HCT116 (cell line): ENCODE measurements at regions not wholly inside any gene's neighbourhood (a gene's known extent, or its start where the extent isn't known, plus 50 kb on each side); places are given as distances from the start of the nearest gene placed in this dataset.

ENCODE experiments used
- ATAC-seq: fragments of 200-7000 bp; cut with Tn5 transposase; 2 replicates; pipeline ENCODE4 v1.9.1; 2020; ENCODE audit warnings: mild to moderate bottlenecking, moderate library complexity
- BruUV-seq: library from RNA; stranded (reverse); fragments of 400-500 nt; replicated peaks from 2 replicates; lab custom pipeline; 2021; lab: Mats Ljungman, UMichigan
- CTCF ChIA-PET: fragments of 300-600 bp; sonication (Branson Sonifier 250); formaldehyde crosslinking; loops from one replicate; lab custom pipeline; 2021; ENCODE audit warnings: antibody characterized with exemption; lab: Charles Lee
- POLR2A ChIA-PET: fragments of 300-600, 350-600 bp; sonication (Branson Sonifier 250); formaldehyde crosslinking; loops from one replicate; lab custom pipeline; 2021; ENCODE audit warnings: antibody characterized with exemption; lab: Charles Lee
- RAD21 ChIA-PET, 2 experiments: fragments of 300-600 bp; sonication (Branson Sonifier 250); formaldehyde crosslinking; loops; one replicate each; lab custom pipeline; 2023; ENCODE audit warnings: low total read pairs in 2 of 2; ENCODE audit not compliant: uncharacterized antibody in 2 of 2, unreplicated experiment in 2 of 2, low non-redundant PET in 1 of 2; lab: Charles Lee
- DNase-seq: peaks from one replicate; pipeline ENCODE4 v3.0.0-alpha.2; 2010; ENCODE audit warnings: low read depth, low spot score
- H2AFZ ChIP-seq: fragments of 200-600 bp; shearing (Covaris generic), sonication (generic); 2 replicates; pipeline ENCODE4 v1.6.1; 2017; ENCODE audit warnings: low read depth, mixed run types, mixed read lengths, antibody characterized with exemption, low read length; ENCODE audit not compliant: poor library complexity, severe bottlenecking
- H3K27ac ChIP-seq: 2 replicates; pipeline ENCODE4 v1.5.1; 2012; ENCODE audit warnings: low read depth, low read length
- H3K27me3 ChIP-seq: fragments of 200-600 bp; sonication (generic); 2 replicates; pipeline ENCODE4 v1.6.1; 2016; ENCODE audit warnings: mixed run types, low read length, mixed read lengths; ENCODE audit not compliant: insufficient read depth
- H3K36me3 ChIP-seq, 2 experiments: fragments of 200-500 bp in 1 of 2; fragments of 200-600 bp in 1 of 2; sonication (Bioruptor generic) in 1 of 2; sonication (generic) in 1 of 2; 2 replicates each; pipeline versions ENCODE4 v1.5.1 to v1.6.1; 2014 to 2016; ENCODE audit warnings: low read length in 2 of 2, inconsistent platforms in 1 of 2, mixed read lengths in 1 of 2, mixed run types in 1 of 2; ENCODE audit not compliant: insufficient read depth in 2 of 2, control insufficient read depth in 1 of 2
- H3K4me1 ChIP-seq, 2 experiments: fragments of 200-600 bp in 1 of 2; sonication (generic) in 1 of 2; 2 replicates each; pipeline versions ENCODE4 v1.5.1 to v1.6.1; 2012 to 2017; ENCODE audit warnings: low read length in 2 of 2, inconsistent platforms in 1 of 2, mild to moderate bottlenecking in 1 of 2, mixed read lengths in 1 of 2, mixed run types in 1 of 2, moderate library complexity in 1 of 2; ENCODE audit not compliant: insufficient read depth in 2 of 2, control insufficient read depth in 1 of 2
- H3K4me2 ChIP-seq: fragments of 200-600 bp; sonication (generic); 2 replicates; pipeline ENCODE4 v1.6.1; 2017; ENCODE audit warnings: mixed run types, low read length, mixed read lengths
- H3K4me3 ChIP-seq, 2 experiments: fragments of 200-600 bp in 1 of 2; sonication (generic) in 1 of 2; replicated peaks in 1 of 2; 2 replicates each; pipeline ENCODE4 v1.5.1; 2011 to 2016; ENCODE audit warnings: low read length in 2 of 2, control low read depth in 1 of 2, low read depth in 1 of 2, mild to moderate bottlenecking in 1 of 2, mixed read lengths in 1 of 2, mixed run types in 1 of 2
- H3K79me2 ChIP-seq: fragments of 200-600 bp; sonication (generic); 2 replicates; pipeline ENCODE4 v1.6.1; 2017; ENCODE audit warnings: mild to moderate bottlenecking, mixed run types, low read length, moderate library complexity, mixed read lengths; ENCODE audit not compliant: insufficient read depth
- H3K9ac ChIP-seq: fragments of 200-600 bp; sonication (generic); 2 replicates; pipeline ENCODE4 v1.6.1; 2016; ENCODE audit warnings: low read length, mixed read lengths
- H3K9me2 ChIP-seq: fragments of 200-600 bp; sonication (generic), shearing (Covaris generic); 2 replicates; pipeline ENCODE4 v1.6.1; 2017; ENCODE audit warnings: mixed run types, mild to moderate bottlenecking, moderate library complexity; ENCODE audit not compliant: insufficient read depth
- H3K9me3 ChIP-seq, 2 experiments: fragments of 200-500 bp in 1 of 2; fragments of 200-600 bp in 1 of 2; sonication (Bioruptor generic) in 1 of 2; sonication (generic) in 1 of 2; 2 replicates each; pipeline ENCODE4 v1.6.1; 2014 to 2017; ENCODE audit warnings: low read length in 2 of 2, mixed read lengths in 2 of 2, inconsistent platforms in 1 of 2, low read depth in 1 of 2, mild to moderate bottlenecking in 1 of 2, mixed run types in 1 of 2, moderate library complexity in 1 of 2; ENCODE audit not compliant: control insufficient read depth in 1 of 2, insufficient read depth in 1 of 2
- H4K20me1 ChIP-seq: fragments of 200-600 bp; sonication (generic), shearing (Covaris generic); 2 replicates; pipeline ENCODE4 v1.6.1; 2017; ENCODE audit warnings: mixed run types, mild to moderate bottlenecking, moderate library complexity; ENCODE audit not compliant: insufficient read depth
- CBX3 ChIP-seq: IDR thresholded peaks from 2 replicates; pipeline ENCODE4 v1.6.1; 2012; ENCODE audit warnings: low read depth
- CTCF ChIP-seq, 3 experiments: fragments of 200-600 bp in 1 of 3; sonication (generic) in 1 of 3; IDR thresholded peaks in 2 of 3; conservative IDR thresholded peaks in 1 of 3; 2 replicates each; pipeline ENCODE4 v1.5.1; 2012 to 2017; ENCODE audit warnings: low read depth in 2 of 3, low read length in 2 of 3, antibody characterized with exemption in 1 of 3, borderline replicate concordance in 1 of 3, control low read depth in 1 of 3, mild to moderate bottlenecking in 1 of 3, mixed read lengths in 1 of 3, mixed run types in 1 of 3, moderate library complexity in 1 of 3; ENCODE audit not compliant: insufficient read depth in 1 of 3
- EZH2 ChIP-seq: fragments of 200-600 bp; sonication (generic); IDR thresholded peaks from 2 replicates; pipeline ENCODE4 v1.6.1; 2017; ENCODE audit warnings: antibody characterized with exemption, mixed run types
- FOSL1 ChIP-seq: IDR thresholded peaks from 2 replicates; pipeline ENCODE4 v1.6.1; 2012; ENCODE audit warnings: low read depth
- SIN3A ChIP-seq: IDR thresholded peaks from 2 replicates; pipeline ENCODE4 v1.6.1; 2012; ENCODE audit warnings: low read depth
- ZBTB33 ChIP-seq: IDR thresholded peaks from 2 replicates; pipeline ENCODE4 v1.6.1; 2011; ENCODE audit warnings: mild to moderate bottlenecking, low read length, moderate library complexity; ENCODE audit not compliant: insufficient replicate concordance; ENCODE audit errors: extremely low read depth
- ZNF274 ChIP-seq: fragments of 200-500 bp; sonication (Bioruptor generic); IDR thresholded peaks from 2 replicates; pipeline ENCODE4 v1.6.1; 2014; ENCODE audit warnings: mild to moderate bottlenecking, low read depth, low read length, inconsistent platforms
- intact Hi-C: fragments of 100-400 bp; cut with micrococcal nuclease; formaldehyde crosslinking; loops from 2 replicates; pipeline ENCODE4 v1.10.0; 2022

- BruUV-seq: no TSS peak
- Histone ChIP-seq H3K4me2 (no peak overlapping the region), H3K79me2 (no peaks in the 10 kb centered on the region), H3K27ac (no peak overlapping the region), H4K20me1 (no peaks in the 10 kb centered on the region), H3K9me3 (peaks cover 3 to 6% of the 10 kb centered on the region in 2 experiments; a peak in 2 of 4 replicates), H3K4me1 (no peaks in the 10 kb centered on the region), H3K27me3 (no peaks in the 10 kb centered on the region), H3K4me3 (no peak overlapping the region), H3K9ac (no peak overlapping the region), H2AFZ (no peak overlapping the region), H3K9me2 (no peaks in the 10 kb centered on the region), H3K36me3 (no peaks in the 10 kb centered on the region)
- ChIA-PET RAD21 (no interaction called here), CTCF (no interaction called here), POLR2A (no interaction called here)
- intact Hi-C loops: no loop called here
- ATAC-seq (no peak), DNase-seq (no peak)
- no peak for TF ChIP-seq FOSL1
- TF ChIP-seq EZH2: no peak
- TF ChIP-seq SIN3A: no peak
- 0 out of 2 replicates have a peak, but pooled peaks have one; percentile 26 for TF ChIP-seq CBX3
- TF ChIP-seq CTCF (IDR thresholded peaks at IDR 0.05 in 2 of 3, conservative IDR thresholded peaks at IDR 0.05 in 1 of 3; ENCODE audit: borderline replicate concordance in 1 of 3, insufficient read depth in 1 of 3, low read depth in 2 of 3, low read length in 2 of 3): no peak
- no peak for TF ChIP-seq ZBTB33
- no peak for TF ChIP-seq ZNF274
These were observed 93.0 kb upstream of the WNT7A start for GRCh38 chr3:13972679-13973379.
